ENCODE measurements at regions not wholly inside any gene's neighbourhood (a gene's known extent, or its start where the extent isn't known, plus 50 kb on each side); places are given as distances from the start of the nearest gene placed in this dataset.
A peak's percentile ranks its signal among the peaks of the same experiment; 100 is the strongest.

- no peak for DNase-seq
Observed at GRCh38 chr12:20206410-20206809, 161.9 kb upstream of the PDE3A start.

- DNase-seq: no peak
Observed at GRCh38 chr12:20210621-20211215, 157.6 kb upstream of the PDE3A start.

GRCh38 chr12:20211541-20211940 is 156.8 kb upstream of the PDE3A start:
- no peak for DNase-seq

GRCh38 chr12:20211981-20212421 is 156.3 kb upstream of the PDE3A start:
- peak; percentile 45 for DNase-seq

GRCh38 chr12:20212658-20213555 is 155.4 kb upstream of the PDE3A start:
- DNase-seq: peak; percentile 97

- DNase-seq: peak; percentile 74
Observed at GRCh38 chr12:20213723-20214625, 154.4 kb upstream of the PDE3A start.

GRCh38 chr12:20220339-20220738 is 148.0 kb upstream of the PDE3A start:
- DNase-seq: no peak

GRCh38 chr12:20232931-20233675 is 135.2 kb upstream of the PDE3A start:
- DNase-seq: no peak

- DNase-seq: no peak
Observed at GRCh38 chr12:20234474-20234873, 133.9 kb upstream of the PDE3A start.

- DNase-seq: no peak
Observed at GRCh38 chr12:20237091-20237490, 131.2 kb upstream of the PDE3A start.

- DNase-seq: no peak
Observed at GRCh38 chr12:20245491-20245890, 122.8 kb upstream of the PDE3A start.

- no peak for DNase-seq
Observed at GRCh38 chr12:20248646-20249045, 119.7 kb upstream of the PDE3A start.

- no peak for DNase-seq
Observed at GRCh38 chr12:20250761-20251160, 117.6 kb upstream of the PDE3A start.

GRCh38 chr12:20257311-20257710 is 111.0 kb upstream of the PDE3A start:
- DNase-seq: no peak

GRCh38 chr12:20259786-20260185 is 108.6 kb upstream of the PDE3A start:
- no peak for DNase-seq

GRCh38 chr12:20260851-20261250 is 107.5 kb upstream of the PDE3A start:
- DNase-seq: no peak

GRCh38 chr12:20262119-20262518 is 106.2 kb upstream of the PDE3A start:
- no peak for DNase-seq

GRCh38 chr12:20264026-20264425 is 104.3 kb upstream of the PDE3A start:
- DNase-seq: no peak

- DNase-seq: no peak
Observed at GRCh38 chr12:20264608-20265114, 103.7 kb upstream of the PDE3A start.

GRCh38 chr12:20268121-20268732 is 100.1 kb upstream of the PDE3A start:
- no peak for DNase-seq

GRCh38 chr12:20268771-20269170 is 99.6 kb upstream of the PDE3A start:
- DNase-seq: no peak
